ENCODE measurements at regions not wholly inside any gene's neighbourhood (a gene's known extent, or its start where the extent isn't known, plus 50 kb on each side); places are given as distances from the start of the nearest gene placed in this dataset.

- Histone ChIP-seq H3K4me1 (ENCODE audit: insufficient read depth, low read length, poor library complexity, severe bottlenecking) (no peaks in the 10 kb centered on the region), H3K36me3 (ENCODE audit: insufficient read depth, low read length, poor library complexity, severe bottlenecking) (no peaks in the 10 kb centered on the region), H3K27me3 (replicated peaks; ENCODE audit: insufficient read depth, low read depth, low read length, poor library complexity) (no peaks in the 10 kb centered on the region), H3K9me3 (ENCODE audit: low read depth, low read length, poor library complexity, severe bottlenecking) (no peaks in the 10 kb centered on the region), H3K27ac (ENCODE audit: low read depth, low read length, poor library complexity, severe bottlenecking) (no peak overlapping the region), H3K4me3 (ENCODE audit: low read depth, low read length, poor library complexity, severe bottlenecking) (no peak overlapping the region)
- BruUV-seq (replicated peaks), result no TSS peak
- intact Hi-C loops (cut with micrococcal nuclease; ENCODE audit: unreplicated experiment), result no loop called here
- DNase-seq (ENCODE audit: low spot score), result no peak
- TF ChIP-seq EZH2 (IDR thresholded peaks at IDR 0.05; ENCODE audit: borderline replicate concordance, low read depth, low read length, poor library complexity, severe bottlenecking) (no peak), CTCF (conservative IDR thresholded peaks at IDR 0.05; ENCODE audit: low read depth, low read length) (no peak)
- CTCF ChIA-PET, result no interaction called here
- POLR2A ChIA-PET (ENCODE audit: low non-redundant PET), result no interaction called here
Measured at GRCh38 chr11:19442554-19442910, 201.8 kb upstream of the E2F8 start.

GRCh38 chr11:19441752-19442553 is 201.2 kb upstream of the E2F8 start:
- H3K36me3 ChIP-seq (ENCODE audit: insufficient read depth, low read length, poor library complexity, severe bottlenecking), result no peaks in the 10 kb centered on the region
- no peaks in the 10 kb centered on the region for H3K4me1 ChIP-seq (ENCODE audit: insufficient read depth, low read length, poor library complexity, severe bottlenecking)
- no peaks in the 10 kb centered on the region for H3K27me3 ChIP-seq (replicated peaks; ENCODE audit: insufficient read depth, low read depth, low read length, poor library complexity)
- TF ChIP-seq CTCF (conservative IDR thresholded peaks at IDR 0.05; ENCODE audit: low read depth, low read length), result no peak
- no peak for TF ChIP-seq EZH2 (IDR thresholded peaks at IDR 0.05; ENCODE audit: borderline replicate concordance, low read depth, low read length, poor library complexity, severe bottlenecking)
- no peak overlapping the region for H3K27ac ChIP-seq (ENCODE audit: low read depth, low read length, poor library complexity, severe bottlenecking)
- ChIA-PET CTCF (no interaction called here), POLR2A (ENCODE audit: low non-redundant PET) (no interaction called here)
- BruUV-seq (replicated peaks), result no TSS peak
- no peak overlapping the region for H3K4me3 ChIP-seq (ENCODE audit: low read depth, low read length, poor library complexity, severe bottlenecking)
- DNase-seq (ENCODE audit: low spot score), result no peak
- intact Hi-C loops (cut with micrococcal nuclease; ENCODE audit: unreplicated experiment), result no loop called here
- H3K9me3 ChIP-seq (ENCODE audit: low read depth, low read length, poor library complexity, severe bottlenecking), result no peaks in the 10 kb centered on the region

DNA sequence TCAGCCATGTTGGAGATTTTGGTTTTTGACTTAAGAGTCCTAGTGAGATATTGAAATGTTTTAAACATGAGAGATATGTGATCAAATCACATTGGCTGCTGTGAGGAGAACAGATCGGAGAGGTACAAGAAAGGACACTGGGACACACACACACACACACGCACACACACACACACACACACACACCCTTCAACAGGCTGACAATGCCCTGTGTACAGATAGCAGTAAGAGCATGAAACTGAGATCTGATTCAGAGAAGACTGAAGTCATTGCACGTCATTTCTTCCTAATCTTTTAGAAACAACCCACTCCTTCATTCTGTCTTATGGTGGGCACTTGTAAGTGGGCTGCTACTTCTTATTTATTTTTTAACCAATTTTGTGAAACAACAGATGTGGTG is 200.5 kb upstream of the E2F8 start:
- no peak overlapping the region for H3K4me3 ChIP-seq (ENCODE audit: low read depth, low read length, poor library complexity, severe bottlenecking)
- ChIA-PET POLR2A (ENCODE audit: low non-redundant PET) (no interaction called here), CTCF (no interaction called here)
- no peak for DNase-seq (ENCODE audit: low spot score)
- H3K9me3 ChIP-seq (ENCODE audit: low read depth, low read length, poor library complexity, severe bottlenecking), result no peaks in the 10 kb centered on the region
- TF ChIP-seq EZH2 (IDR thresholded peaks at IDR 0.05; ENCODE audit: borderline replicate concordance, low read depth, low read length, poor library complexity, severe bottlenecking) (no peak), CTCF (conservative IDR thresholded peaks at IDR 0.05; ENCODE audit: low read depth, low read length) (no peak)
- H3K27me3 ChIP-seq (replicated peaks; ENCODE audit: insufficient read depth, low read depth, low read length, poor library complexity), result no peaks in the 10 kb centered on the region
- BruUV-seq (replicated peaks), result no TSS peak
- H3K27ac ChIP-seq (ENCODE audit: low read depth, low read length, poor library complexity, severe bottlenecking), result no peak overlapping the region
- no peaks in the 10 kb centered on the region for H3K4me1 ChIP-seq (ENCODE audit: insufficient read depth, low read length, poor library complexity, severe bottlenecking)
- no peaks in the 10 kb centered on the region for H3K36me3 ChIP-seq (ENCODE audit: insufficient read depth, low read length, poor library complexity, severe bottlenecking)
- intact Hi-C loops (cut with micrococcal nuclease; ENCODE audit: unreplicated experiment), result no loop called here

Measured in A673 (cell line).